Endothelial cell of umbilical vein (primary cell): ENCODE measurements at regions not wholly inside any gene's neighbourhood (a gene's known extent, or its start where the extent isn't known, plus 50 kb on each side); places are given as distances from the start of the nearest gene placed in this dataset.

Source experiments
- BruUV-seq: library from RNA; stranded (reverse); fragments of 400-500 nt; replicated peaks from 2 replicates; lab custom pipeline; 2021; lab: Mats Ljungman, UMichigan
- CTCF ChIA-PET: fragments of 300-600, 350-600 bp; sonication (Branson Sonifier 250); formaldehyde crosslinking; loops from one replicate; lab custom pipeline; 2021; ENCODE audit warnings: antibody characterized with exemption, inconsistent platforms; lab: Charles Lee
- POLR2A ChIA-PET: fragments of 300-600, 350-600 bp; sonication (Branson Sonifier 250); formaldehyde crosslinking; loops from one replicate; lab custom pipeline; 2021; ENCODE audit warnings: antibody characterized with exemption, inconsistent platforms; lab: Charles Lee
- DNase-seq: peaks from one replicate; pipeline ENCODE4 v3.0.0-alpha.2; 2011; ENCODE audit warnings: low read depth, low spot score
- FAIRE-seq: peaks from 2 replicates; lab custom pipeline; 2011; peaks lifted over from hg19 to GRCh38; lab: Jason Lieb, UNC
- H2AFZ ChIP-seq: 2 replicates; pipeline ENCODE4 v1.6.0; 2012; ENCODE audit warnings: low read depth, low read length, control low read depth, inconsistent platforms
- H3K27ac ChIP-seq: 2 replicates; pipeline ENCODE4 v1.5.1; 2011; ENCODE audit warnings: low read depth, mild to moderate bottlenecking, control low read depth, low read length, moderate library complexity; ENCODE audit not compliant: insufficient read depth
- H3K27me3 ChIP-seq, 2 experiments: 2 replicates each; pipeline versions ENCODE4 v1.6.0 to v1.6.1; 2011; ENCODE audit warnings: low read length in 2 of 2, mixed read lengths in 1 of 2; ENCODE audit not compliant: control insufficient read depth in 2 of 2, insufficient read depth in 2 of 2
- H3K36me3 ChIP-seq, 2 experiments: 2 replicates in 1 of 2; 3 replicates in 1 of 2; pipeline ENCODE4 v1.5.1; 2011; ENCODE audit warnings: low read length in 2 of 2, mild to moderate bottlenecking in 1 of 2, moderate library complexity in 1 of 2; ENCODE audit not compliant: control insufficient read depth in 2 of 2, insufficient read depth in 2 of 2; ENCODE audit errors: extremely low read depth in 1 of 2
- H3K4me1 ChIP-seq: 3 replicates; pipeline ENCODE4 v1.5.1; 2011; ENCODE audit warnings: mild to moderate bottlenecking, low read length; ENCODE audit not compliant: control insufficient read depth, insufficient read depth; ENCODE audit errors: extremely low read depth
- H3K4me2 ChIP-seq: 2 replicates; pipeline ENCODE4 v1.6.1; 2011; ENCODE audit warnings: low read length, control low read depth, mixed read lengths; ENCODE audit not compliant: insufficient read depth
- H3K4me3 ChIP-seq, 3 experiments: fragments of 200-600 bp in 1 of 3; sonication (generic), shearing (Covaris generic) in 1 of 3; replicated peaks in 1 of 3; 2 replicates each; pipeline ENCODE4 v1.5.1; 2011 to 2016; ENCODE audit warnings: control low read depth in 3 of 3, low read length in 3 of 3, mild to moderate bottlenecking in 2 of 3, inconsistent platforms in 1 of 3, low read depth in 1 of 3, moderate library complexity in 1 of 3; ENCODE audit not compliant: insufficient read depth in 1 of 3
- H3K79me2 ChIP-seq: 2 replicates; pipeline ENCODE4 v1.6.0; 2012; ENCODE audit warnings: low read length, inconsistent platforms; ENCODE audit not compliant: control insufficient read depth, insufficient read depth
- H3K9ac ChIP-seq: replicated peaks from 2 replicates; pipeline ENCODE3; 2011; ENCODE audit warnings: low read length, control low read depth; ENCODE audit not compliant: insufficient read depth; ENCODE audit errors: extremely low read depth
- H3K9me1 ChIP-seq: replicated peaks from 3 replicates; pipeline ENCODE4 v1.6.0; 2011; ENCODE audit warnings: mild to moderate bottlenecking, low read length; ENCODE audit not compliant: control insufficient read depth, insufficient read depth; ENCODE audit errors: extremely low read depth
- H3K9me3 ChIP-seq: replicated peaks from 2 replicates; pipeline ENCODE4 v1.5.1; 2012; ENCODE audit warnings: low read length, inconsistent platforms; ENCODE audit not compliant: control insufficient read depth, insufficient read depth
- H4K20me1 ChIP-seq: replicated peaks from 2 replicates; pipeline ENCODE3; 2011; ENCODE audit warnings: mild to moderate bottlenecking, low read length; ENCODE audit not compliant: control insufficient read depth, insufficient read depth; ENCODE audit errors: extremely low read depth
- CTCF ChIP-seq, 2 donors: IDR thresholded peaks; 1 replicate in 1 of 2; 2 replicates in 1 of 2; pipeline ENCODE4 v1.5.1; 2011; ENCODE audit warnings: low read length in 2 of 2, mild to moderate bottlenecking in 2 of 2, moderate library complexity in 2 of 2, control low read depth in 1 of 2, inconsistent platforms in 1 of 2, low read depth in 1 of 2; ENCODE audit not compliant: insufficient read depth in 1 of 2; ENCODE audit errors: extremely low read depth in 1 of 2
- EZH2 ChIP-seq: IDR thresholded peaks from 2 replicates; pipeline ENCODE4 v1.6.1; 2012; ENCODE audit warnings: borderline replicate concordance, low read depth, mild to moderate bottlenecking, moderate library complexity, low read length, inconsistent platforms; ENCODE audit not compliant: severe bottlenecking
- FOS ChIP-seq: IDR thresholded peaks from 2 replicates; pipeline ENCODE4 v1.6.1; 2011; ENCODE audit warnings: mild to moderate bottlenecking, low read length, moderate library complexity, borderline replicate concordance; ENCODE audit not compliant: insufficient read depth
- GATA2 ChIP-seq: IDR thresholded peaks from 2 replicates; pipeline ENCODE4 v1.7.0; 2011; ENCODE audit warnings: low read depth, mild to moderate bottlenecking, moderate library complexity, mixed read lengths, low read length; ENCODE audit not compliant: insufficient read length, insufficient read depth
- JUN ChIP-seq: IDR thresholded peaks from 2 replicates; pipeline ENCODE4 v1.6.1; 2011; ENCODE audit warnings: borderline replicate concordance, low read depth; ENCODE audit not compliant: insufficient read length, insufficient read depth
- MAX ChIP-seq: IDR thresholded peaks from 2 replicates; pipeline ENCODE4 v1.6.1; 2011; ENCODE audit not compliant: insufficient read depth, insufficient read length
- POLR2AphosphoS5 ChIP-seq: IDR thresholded peaks from 2 replicates; pipeline ENCODE4 v1.6.1; 2012; ENCODE audit warnings: low read depth, mild to moderate bottlenecking, control low read depth, low read length, moderate library complexity; ENCODE audit not compliant: insufficient read depth
- dilution Hi-C: fragments of 300-500 bp; cut with MboI; formaldehyde crosslinking; loops from one replicate; pipeline ENCODE4 v1.15.0; 2019; ENCODE audit warnings: low sequenced_read_pairs; ENCODE audit not compliant: extremely low pct_ligation_motif_present
- intact Hi-C: fragments of 100-400 bp; cut with micrococcal nuclease; formaldehyde crosslinking; loops from one replicate; pipeline ENCODE4 v1.10.0; 2022

DNA sequence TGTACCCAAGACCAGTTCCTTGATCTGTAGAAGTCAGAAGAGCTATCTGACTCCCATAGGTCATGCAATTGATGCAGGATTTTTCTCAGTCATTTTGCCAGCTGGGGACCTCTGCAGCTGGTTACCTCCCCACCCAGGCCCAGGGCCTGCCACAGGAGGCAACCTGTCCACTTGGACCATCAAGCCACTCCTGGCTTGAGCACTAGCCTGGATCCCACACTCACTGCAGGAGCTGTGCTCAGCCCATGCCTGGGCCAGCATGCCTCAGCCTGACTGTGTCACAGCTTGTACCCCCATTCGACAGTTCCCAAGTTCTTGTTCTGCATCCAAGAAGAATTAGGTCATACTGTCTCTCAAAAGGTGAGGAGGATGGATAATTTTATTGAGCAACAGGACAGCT is 189.4 kb downstream of the PCDH17 start:
- no peak for DNase-seq
- no peaks in the 10 kb centered on the region for H3K4me1 ChIP-seq
- intact Hi-C loops = no loop called here
- BruUV-seq = no TSS peak
- no peaks in the 10 kb centered on the region for H3K79me2 ChIP-seq
- no peak overlapping the region for H3K27ac ChIP-seq
- H3K36me3 ChIP-seq = no peaks in the 10 kb centered on the region
- TF ChIP-seq GATA2 (no peak), MAX (no peak), POLR2AphosphoS5 (no peak), JUN (no peak), EZH2 (no peak), CTCF (IDR thresholded peaks at IDR 0.05; ENCODE audit: extremely low read depth in 1 of 2, insufficient read depth in 1 of 2, low read depth in 1 of 2, low read length in 2 of 2) (no peak), FOS (no peak)
- H3K4me2 ChIP-seq = no peak overlapping the region
- no peaks in the 10 kb centered on the region for H3K27me3 ChIP-seq
- no peak overlapping the region for H2AFZ ChIP-seq
- POLR2A ChIA-PET = no interaction called here
- H3K9me1 ChIP-seq = no peaks in the 10 kb centered on the region
- CTCF ChIA-PET = no interaction called here
- H3K9me3 ChIP-seq = no peaks in the 10 kb centered on the region
- H3K4me3 ChIP-seq = no peak overlapping the region
- no peak for FAIRE-seq
- dilution Hi-C loops = no loop called here
- no peaks in the 10 kb centered on the region for H4K20me1 ChIP-seq
- no peak overlapping the region for H3K9ac ChIP-seq
